ENCODE measurements at regions not wholly inside any gene's neighbourhood (a gene's known extent, or its start where the extent isn't known, plus 50 kb on each side); places are given as distances from the start of the nearest gene placed in this dataset.

- Mint-ChIP-seq H3K4me1 (no peaks in the 10 kb centered on the region), H3K27me3 (ENCODE audit: low read depth in 3 of 3) (no peaks in the 10 kb centered on the region), H3K4me3 (no peak overlapping the region), H3K9me3 (peaks cover 0 to 33% (median 7%) of the 10 kb centered on the region in 6 donors), H3K27ac (no peak overlapping the region), H3K36me3 (no peaks in the 10 kb centered on the region)
- no peak for DNase-seq
Observed at GRCh38 chr7:11956991-11957390, 125.0 kb upstream of the THSD7A start.

GRCh38 chr7:11957956-11958355 lies 126.0 kb upstream of the THSD7A start:
- Mint-ChIP-seq H3K4me1 (no peaks in the 10 kb centered on the region), H3K27ac (no peak overlapping the region), H3K27me3 (ENCODE audit: low read depth in 3 of 3) (no peaks in the 10 kb centered on the region), H3K36me3 (no peaks in the 10 kb centered on the region), H3K4me3 (no peak overlapping the region), H3K9me3 (peaks cover 0 to 33% (median 10%) of the 10 kb centered on the region in 6 donors)
- DNase-seq, result no peak

- Mint-ChIP-seq H3K9me3 (peaks cover 0 to 25% (median 10%) of the 10 kb centered on the region in 6 donors), H3K27me3 (ENCODE audit: low read depth in 3 of 3) (no peaks in the 10 kb centered on the region), H3K4me3 (no peak overlapping the region), H3K36me3 (no peaks in the 10 kb centered on the region), H3K4me1 (no peaks in the 10 kb centered on the region), H3K27ac (no peak overlapping the region)
- DNase-seq, result no peak
Observed at GRCh38 chr7:11959121-11959520, 127.1 kb upstream of the THSD7A start.

GRCh38 chr7:11960621-11961020 lies 128.6 kb upstream of the THSD7A start:
- H3K27me3 Mint-ChIP-seq (ENCODE audit: low read depth in 3 of 3), result no peaks in the 10 kb centered on the region
- no peak overlapping the region for H3K27ac Mint-ChIP-seq
- no peak overlapping the region for H3K4me3 Mint-ChIP-seq
- DNase-seq, result no peak
- peaks cover 4 to 29% (median 14%) of the 10 kb centered on the region in 6 donors for H3K9me3 Mint-ChIP-seq
- H3K4me1 Mint-ChIP-seq, result no peaks in the 10 kb centered on the region
- H3K36me3 Mint-ChIP-seq, result no peaks in the 10 kb centered on the region

GRCh38 chr7:11969643-11970042 lies 137.6 kb upstream of the THSD7A start:
- H3K36me3 Mint-ChIP-seq, result peaks cover 0 to 3% (median 0%) of the 10 kb centered on the region in 3 donors
- H3K27ac Mint-ChIP-seq, result no peak overlapping the region
- H3K9me3 Mint-ChIP-seq, result peaks cover 5 to 56% (median 32%) of the 10 kb centered on the region in 6 donors
- DNase-seq, result no peak
- H3K4me1 Mint-ChIP-seq, result no peaks in the 10 kb centered on the region
- H3K27me3 Mint-ChIP-seq (ENCODE audit: low read depth in 3 of 3), result peaks cover 0 to 3% (median 0%) of the 10 kb centered on the region in 3 donors
- H3K4me3 Mint-ChIP-seq, result no peak overlapping the region

- Mint-ChIP-seq H3K27me3 (ENCODE audit: low read depth in 3 of 3) (peaks cover 0 to 3% (median 0%) of the 10 kb centered on the region in 3 donors), H3K36me3 (peaks cover 0 to 3% (median 0%) of the 10 kb centered on the region in 3 donors), H3K4me3 (no peak overlapping the region), H3K27ac (no peak overlapping the region), H3K4me1 (no peaks in the 10 kb centered on the region), H3K9me3 (peaks cover 5 to 53% (median 33%) of the 10 kb centered on the region in 6 donors)
- no peak for DNase-seq
Observed at GRCh38 chr7:11970132-11970531, 138.1 kb upstream of the THSD7A start.

GRCh38 chr7:11985376-11985775 lies 153.4 kb upstream of the THSD7A start:
- Mint-ChIP-seq H3K4me3 (no peak overlapping the region), H3K9me3 (peaks cover 10 to 32% (median 13%) of the 10 kb centered on the region in 6 donors), H3K27me3 (ENCODE audit: low read depth in 3 of 3) (peaks cover 0 to 3% (median 0%) of the 10 kb centered on the region in 3 donors), H3K4me1 (no peaks in the 10 kb centered on the region), H3K36me3 (peaks cover 0 to 4% (median 0%) of the 10 kb centered on the region in 3 donors), H3K27ac (no peak overlapping the region)
- DNase-seq, result no peak

- H3K9me3 Mint-ChIP-seq, result peaks cover 9 to 32% (median 13%) of the 10 kb centered on the region in 6 donors
- no peaks in the 10 kb centered on the region for H3K4me1 Mint-ChIP-seq
- H3K36me3 Mint-ChIP-seq, result peaks cover 0 to 4% (median 0%) of the 10 kb centered on the region in 3 donors
- H3K27me3 Mint-ChIP-seq (ENCODE audit: low read depth in 3 of 3), result peaks cover 0 to 3% (median 0%) of the 10 kb centered on the region in 3 donors
- H3K27ac Mint-ChIP-seq, result no peak overlapping the region
- no peak for DNase-seq
- no peak overlapping the region for H3K4me3 Mint-ChIP-seq
Observed at GRCh38 chr7:11985971-11986370, 154.0 kb upstream of the THSD7A start.

- DNase-seq, result no peak
- H3K36me3 Mint-ChIP-seq, result peaks cover 0 to 4% (median 0%) of the 10 kb centered on the region in 3 donors
- H3K4me3 Mint-ChIP-seq, result no peak overlapping the region
- H3K27ac Mint-ChIP-seq, result no peak overlapping the region
- peaks cover 0 to 3% (median 0%) of the 10 kb centered on the region in 3 donors for H3K27me3 Mint-ChIP-seq (ENCODE audit: low read depth in 3 of 3)
- H3K9me3 Mint-ChIP-seq, result peaks cover 5 to 27% (median 10%) of the 10 kb centered on the region in 6 donors
- H3K4me1 Mint-ChIP-seq, result no peaks in the 10 kb centered on the region
Observed at GRCh38 chr7:11988186-11988585, 156.2 kb upstream of the THSD7A start.

GRCh38 chr7:12002428-12002827 lies 170.4 kb upstream of the THSD7A start:
- no peaks in the 10 kb centered on the region for H3K27me3 Mint-ChIP-seq (ENCODE audit: low read depth in 3 of 3)
- no peaks in the 10 kb centered on the region for H3K36me3 Mint-ChIP-seq
- H3K9me3 Mint-ChIP-seq, result peaks cover 2 to 8% (median 6%) of the 10 kb centered on the region in 6 donors
- H3K4me3 Mint-ChIP-seq, result no peak overlapping the region
- no peaks in the 10 kb centered on the region for H3K4me1 Mint-ChIP-seq
- no peak overlapping the region for H3K27ac Mint-ChIP-seq
- DNase-seq, result no peak

GRCh38 chr7:12004581-12004980 lies 172.6 kb upstream of the THSD7A start:
- peaks cover 0 to 5% (median under 1%) of the 10 kb centered on the region in 6 donors for H3K9me3 Mint-ChIP-seq
- no peak for DNase-seq
- no peak overlapping the region for H3K27ac Mint-ChIP-seq
- no peaks in the 10 kb centered on the region for H3K4me1 Mint-ChIP-seq
- H3K27me3 Mint-ChIP-seq (ENCODE audit: low read depth in 3 of 3), result no peaks in the 10 kb centered on the region
- no peak overlapping the region for H3K4me3 Mint-ChIP-seq
- H3K36me3 Mint-ChIP-seq, result no peaks in the 10 kb centered on the region

- Mint-ChIP-seq H3K4me3 (no peak overlapping the region), H3K4me1 (no peaks in the 10 kb centered on the region), H3K27me3 (ENCODE audit: low read depth in 3 of 3) (no peaks in the 10 kb centered on the region)
Observed at GRCh38 chr7:12007576-12007975, 175.6 kb upstream of the THSD7A start.

GRCh38 chr7:12013983-12014382 lies 182.0 kb upstream of the THSD7A start:
- H3K4me1 Mint-ChIP-seq, result no peaks in the 10 kb centered on the region
- H3K27me3 Mint-ChIP-seq (ENCODE audit: low read depth in 3 of 3), result no peaks in the 10 kb centered on the region
- no peak overlapping the region for H3K27ac Mint-ChIP-seq
- H3K9me3 Mint-ChIP-seq, result no peaks in the 10 kb centered on the region
- DNase-seq, result no peak
- H3K4me3 Mint-ChIP-seq, result no peak overlapping the region
- H3K36me3 Mint-ChIP-seq, result no peaks in the 10 kb centered on the region

More at GRCh38 chr7:12007576-12007975, 175.6 kb upstream of the THSD7A start:
- Mint-ChIP-seq H3K9me3 (peaks cover 0 to 4% (median under 1%) of the 10 kb centered on the region in 6 donors), H3K36me3 (no peaks in the 10 kb centered on the region), H3K27ac (no peak overlapping the region)
- no peak for DNase-seq

GRCh38 chr7:12016439-12016838 lies 184.4 kb upstream of the THSD7A start:
- H3K36me3 Mint-ChIP-seq, result no peaks in the 10 kb centered on the region

GRCh38 chr7:12017046-12017445 lies 185.0 kb upstream of the THSD7A start:
- Mint-ChIP-seq H3K4me3 (no peak overlapping the region), H3K4me1 (no peaks in the 10 kb centered on the region), H3K9me3 (peaks cover 0 to 4% (median 0%) of the 10 kb centered on the region in 6 donors), H3K36me3 (no peaks in the 10 kb centered on the region), H3K27ac (no peak overlapping the region), H3K27me3 (ENCODE audit: low read depth in 3 of 3) (no peaks in the 10 kb centered on the region)
- no peak for DNase-seq

More at GRCh38 chr7:12016439-12016838, 184.4 kb upstream of the THSD7A start:
- H3K27me3 Mint-ChIP-seq (ENCODE audit: low read depth in 3 of 3), result no peaks in the 10 kb centered on the region
- DNase-seq, result no peak
- H3K4me1 Mint-ChIP-seq, result no peaks in the 10 kb centered on the region
- H3K4me3 Mint-ChIP-seq, result no peak overlapping the region
- no peak overlapping the region for H3K27ac Mint-ChIP-seq
- peaks cover 0 to 4% (median 0%) of the 10 kb centered on the region in 6 donors for H3K9me3 Mint-ChIP-seq
